OCI-LY3 (cell line): ENCODE measurements at regions not wholly inside any gene's neighbourhood (a gene's known extent, or its start where the extent isn't known, plus 50 kb on each side); places are given as distances from the start of the nearest gene placed in this dataset.

Experiments
- H2AFZ ChIP-seq: fragments of 200-600, 300-600 bp; shearing (Covaris generic); 2 replicates; pipeline ENCODE4 v1.6.0; 2014; ENCODE audit warnings: antibody characterized with exemption, low read depth, low read length
- H3K27ac ChIP-seq: fragments of 200-600, 300-600 bp; sonication (generic); 2 replicates; pipeline ENCODE4 v1.5.1; 2014; ENCODE audit warnings: mild to moderate bottlenecking, low read length, moderate library complexity, mixed read lengths
- H3K27me3 ChIP-seq: fragments of 200-600, 300-600 bp; sonication (generic); 2 replicates; pipeline ENCODE4 v1.6.1; 2014; ENCODE audit warnings: low read depth, low read length, mixed read lengths
- H3K36me3 ChIP-seq: fragments of 200-600, 300-600 bp; sonication (generic); replicated peaks from 2 replicates; pipeline ENCODE3; 2014; ENCODE audit warnings: low read depth, low read length, mixed read lengths
- H3K4me1 ChIP-seq: fragments of 300-600, 200-600 bp; sonication (generic); 2 replicates; pipeline ENCODE4 v1.6.1; 2014; ENCODE audit warnings: low read length, mixed read lengths
- H3K4me2 ChIP-seq: fragments of 200-600, 300-600 bp; sonication (generic); 2 replicates; pipeline ENCODE4 v1.6.1; 2014; ENCODE audit warnings: low read length, mixed read lengths
- H3K4me3 ChIP-seq: fragments of 300-600, 200-600 bp; sonication (generic); 2 replicates; pipeline ENCODE4 v1.5.1; 2014; ENCODE audit warnings: antibody characterized with exemption, mild to moderate bottlenecking, low read length, moderate library complexity
- H3K79me2 ChIP-seq: fragments of 300-600, 200-600 bp; shearing (Covaris generic); 2 replicates; pipeline ENCODE4 v1.6.1; 2014; ENCODE audit warnings: mild to moderate bottlenecking, low read length, mixed read lengths
- H3K9ac ChIP-seq: fragments of 300-600, 200-600 bp; shearing (Covaris generic); 2 replicates; pipeline ENCODE4 v1.6.0; 2014; ENCODE audit warnings: mild to moderate bottlenecking, low read length, moderate library complexity
- H3K9me3 ChIP-seq: fragments of 200-600, 300-600 bp; shearing (Covaris generic); 2 replicates; pipeline ENCODE4 v1.6.1; 2014; ENCODE audit warnings: low read length, mixed read lengths; ENCODE audit not compliant: insufficient read depth
- H4K20me1 ChIP-seq: fragments of 200-600, 300-600 bp; sonication (generic); 2 replicates; pipeline ENCODE4 v1.6.1; 2016; ENCODE audit warnings: low read length, mixed read lengths; ENCODE audit not compliant: insufficient read depth
- CTCF ChIP-seq: fragments of 200-600, 300-600 bp; sonication (generic); IDR thresholded peaks from 2 replicates; pipeline ENCODE4 v1.5.1; 2014; ENCODE audit warnings: antibody characterized with exemption, low read length, low read depth
- EZH2phosphoT487 ChIP-seq: fragments of 200-600 bp; shearing (Covaris generic); IDR thresholded peaks from 2 replicates; pipeline ENCODE4 v1.6.1; 2018; ENCODE audit warnings: antibody characterized with exemption, mixed run types, low read depth

- H3K4me3 ChIP-seq: no peak overlapping the region
- no peaks in the 10 kb centered on the region for H4K20me1 ChIP-seq
- H3K36me3 ChIP-seq: no peaks in the 10 kb centered on the region
- H3K9ac ChIP-seq: no peak overlapping the region
- H3K27me3 ChIP-seq: peaks cover 83% of the 10 kb centered on the region
- no peak overlapping the region for H3K4me2 ChIP-seq
- H3K9me3 ChIP-seq: no peaks in the 10 kb centered on the region
- TF ChIP-seq CTCF (no peak), EZH2phosphoT487 (no peak)
- H3K79me2 ChIP-seq: no peaks in the 10 kb centered on the region
- no peak overlapping the region for H3K27ac ChIP-seq
- no peak overlapping the region for H2AFZ ChIP-seq
- peaks cover 48% of the 10 kb centered on the region for H3K4me1 ChIP-seq
Observed at GRCh38 chr4:152207378-152207720, 328.5 kb downstream of the FBXW7 start.

GRCh38 chr4:152206646-152207377 is 329.1 kb downstream of the FBXW7 start:
- Histone ChIP-seq H3K36me3 (no peaks in the 10 kb centered on the region), H3K9ac (no peak overlapping the region), H4K20me1 (no peaks in the 10 kb centered on the region), H3K4me1 (peaks cover 48% of the 10 kb centered on the region), H3K27ac (no peak overlapping the region), H3K4me3 (peak overlapping the region; percentile 10; the same call in 1 of the 2 replicates), H3K9me3 (no peaks in the 10 kb centered on the region), H3K27me3 (peaks cover 86% of the 10 kb centered on the region), H3K79me2 (no peaks in the 10 kb centered on the region), H3K4me2 (peak overlapping the region; percentile 44), H2AFZ (no peak overlapping the region)
- TF ChIP-seq EZH2phosphoT487 (no peak), CTCF (no peak)

GRCh38 chr4:152206185-152206584 is 329.7 kb downstream of the FBXW7 start:
- Histone ChIP-seq H3K9ac (no peak overlapping the region), H3K4me1 (peaks cover 48% of the 10 kb centered on the region)
- no peak for TF ChIP-seq EZH2phosphoT487
- TF ChIP-seq CTCF: no peak

GRCh38 chr4:152202415-152202814 is 333.5 kb downstream of the FBXW7 start:
- Histone ChIP-seq H3K79me2 (no peaks in the 10 kb centered on the region), H3K4me1 (peaks cover 18% of the 10 kb centered on the region), H4K20me1 (no peaks in the 10 kb centered on the region), H2AFZ (no peak overlapping the region), H3K27me3 (peaks cover 72% of the 10 kb centered on the region), H3K9me3 (no peaks in the 10 kb centered on the region), H3K4me2 (no peak overlapping the region), H3K36me3 (no peaks in the 10 kb centered on the region), H3K27ac (no peak overlapping the region), H3K4me3 (no peak overlapping the region), H3K9ac (no peak overlapping the region)
- no peak; the same call in 1 of the 2 replicates for TF ChIP-seq EZH2phosphoT487
- no peak for TF ChIP-seq CTCF

More at GRCh38 chr4:152206185-152206584, 329.7 kb downstream of the FBXW7 start:
- H3K4me3 ChIP-seq: 0 out of 2 replicates have a peak overlapping the region, but pooled peaks have one; percentile 10
- no peak overlapping the region for H3K27ac ChIP-seq
- H3K4me2 ChIP-seq: peak overlapping the region; percentile 44
- no peaks in the 10 kb centered on the region for H3K36me3 ChIP-seq
- H2AFZ ChIP-seq: no peak overlapping the region
- H3K27me3 ChIP-seq: peaks cover 89% of the 10 kb centered on the region
- no peaks in the 10 kb centered on the region for H4K20me1 ChIP-seq
- no peaks in the 10 kb centered on the region for H3K79me2 ChIP-seq
- no peaks in the 10 kb centered on the region for H3K9me3 ChIP-seq
